GM21825 (cell line): ENCODE measurements at regions not wholly inside any gene's neighbourhood (a gene's known extent, or its start where the extent isn't known, plus 50 kb on each side); places are given as distances from the start of the nearest gene placed in this dataset.
"Not testable (repeated sequence)": the region's sequence is repeated elsewhere in the genome, so short reads cannot be mapped to it uniquely, and the experiment has no call there.

Experiments
- ATAC-seq: cut with Tn5 transposase; IDR thresholded peaks from one replicate; pipeline ENCODE4 v1.9.1; 2021; ENCODE audit warnings: mild to moderate bottlenecking, moderate library complexity; ENCODE audit not compliant: unreplicated experiment

DNA sequence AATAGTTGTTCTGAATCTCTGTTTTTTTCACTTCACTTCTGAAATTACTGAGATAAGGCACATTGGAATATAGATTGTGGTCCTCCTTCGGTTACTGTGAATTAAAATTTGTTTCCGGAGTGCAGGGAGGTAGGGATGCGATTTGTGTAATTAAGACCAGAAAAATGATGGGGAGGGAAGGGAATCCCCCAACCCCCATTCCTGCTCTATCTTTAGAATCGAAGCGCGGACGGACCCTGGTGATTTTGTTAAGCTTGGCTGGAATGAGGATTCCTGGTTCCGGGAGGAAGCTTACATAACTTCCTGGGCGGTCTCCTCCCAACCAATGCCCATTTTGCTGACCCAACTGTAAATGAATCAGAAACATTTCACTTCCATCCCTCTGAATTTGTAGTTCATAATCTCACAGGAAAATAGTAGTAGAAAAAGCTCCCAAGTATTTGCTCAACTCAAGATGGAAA, 220.1 kb upstream of the MSX2 start:
- no peak for ATAC-seq

DNA sequence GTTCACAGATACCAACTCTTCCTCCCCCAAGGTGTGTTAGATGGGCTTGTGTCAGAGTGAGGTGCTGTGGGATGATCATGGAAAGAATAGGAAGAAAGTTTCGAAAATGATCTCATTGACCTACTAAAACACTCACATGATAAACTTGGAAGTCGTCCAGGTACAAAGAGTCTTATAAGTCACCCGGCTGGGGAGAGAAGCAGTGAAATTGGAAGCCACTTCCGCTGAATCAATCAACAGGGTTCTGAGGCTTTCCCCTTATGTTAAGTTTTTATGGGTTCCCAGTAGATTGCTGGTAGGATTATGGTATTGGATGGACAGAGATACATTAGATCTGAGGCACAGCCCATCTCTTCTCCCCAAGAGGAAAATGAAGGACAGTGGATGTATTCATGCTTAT, 218.8 kb upstream of the MSX2 start:
- ATAC-seq: no peak

DNA sequence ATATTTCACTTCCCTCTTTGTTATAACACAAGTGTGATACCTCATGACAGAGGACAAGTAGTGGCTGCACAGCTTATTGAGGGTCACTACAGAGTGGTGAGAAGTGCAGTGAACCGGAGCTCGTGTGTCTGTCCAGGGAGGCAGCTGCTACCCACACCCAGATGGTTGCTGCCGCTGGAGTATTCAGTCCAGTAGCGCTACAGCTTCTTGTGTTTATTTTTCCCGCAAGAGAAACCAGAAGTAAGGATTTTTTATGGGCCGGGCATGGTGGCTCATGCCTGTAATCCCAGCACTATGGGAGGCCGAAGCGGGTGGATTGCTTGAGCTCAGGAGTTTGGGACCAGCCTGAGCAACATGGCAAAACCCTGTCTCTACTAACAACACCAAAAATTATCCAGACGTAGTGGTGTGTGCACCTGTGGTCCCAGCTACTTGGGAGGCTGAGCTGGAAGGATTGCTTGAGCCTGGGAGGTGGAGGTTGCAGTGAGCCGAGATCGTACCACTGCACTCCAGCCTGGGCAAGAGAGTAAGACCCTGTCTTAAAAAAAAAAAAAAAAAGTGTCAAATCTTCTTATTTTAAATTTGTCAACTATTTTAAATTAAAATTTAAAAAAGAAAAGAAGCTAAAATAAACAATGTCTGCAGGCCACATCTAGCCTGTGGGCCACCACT, 213.5 kb upstream of the MSX2 start:
- ATAC-seq: not testable (repeated sequence)

DNA sequence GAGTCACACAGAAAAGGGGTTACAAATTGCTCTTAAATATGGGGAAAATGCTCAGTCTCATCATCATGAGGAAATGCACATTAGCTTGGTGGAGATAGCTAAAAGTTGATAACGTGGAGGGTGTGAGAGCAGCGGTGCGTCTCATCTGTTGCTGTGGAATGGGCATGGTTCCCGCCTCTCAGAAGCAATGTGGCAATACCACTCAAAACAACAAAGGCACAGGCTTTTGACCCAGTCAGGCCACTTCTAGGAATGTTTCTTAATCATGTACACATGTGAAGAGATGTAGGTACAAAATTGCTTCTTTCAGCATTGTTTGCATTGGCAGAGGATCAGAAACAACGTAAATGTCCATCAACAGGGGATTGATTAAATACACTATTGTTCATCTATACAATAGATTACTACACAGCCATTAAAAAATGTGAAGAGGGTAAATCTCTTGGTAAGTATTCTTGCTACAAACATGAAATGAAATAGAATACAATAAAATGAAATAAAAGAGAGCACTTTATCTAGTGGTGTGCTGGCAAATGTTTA, 212.6 kb upstream of the MSX2 start:
- no peak for ATAC-seq

DNA sequence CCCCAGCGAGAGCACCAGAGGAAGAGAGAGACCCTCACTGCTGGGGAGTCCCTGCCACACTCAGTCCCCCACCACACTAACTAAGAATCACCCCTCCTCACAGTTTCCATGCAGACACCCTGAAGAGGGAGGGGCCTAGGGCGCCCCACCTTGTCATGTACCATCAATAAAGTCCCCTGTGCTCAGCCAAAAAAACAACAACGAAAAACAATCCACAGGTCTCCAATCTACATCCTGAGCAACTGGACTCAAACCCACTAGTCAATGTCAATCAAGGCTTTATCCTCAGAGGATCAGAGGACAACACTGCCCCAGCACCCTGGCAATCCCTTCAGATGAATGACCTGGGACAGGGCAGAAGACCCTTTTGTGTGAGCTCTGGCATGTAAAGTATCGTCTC, 210.1 kb upstream of the MSX2 start:
- no peak for ATAC-seq

DNA sequence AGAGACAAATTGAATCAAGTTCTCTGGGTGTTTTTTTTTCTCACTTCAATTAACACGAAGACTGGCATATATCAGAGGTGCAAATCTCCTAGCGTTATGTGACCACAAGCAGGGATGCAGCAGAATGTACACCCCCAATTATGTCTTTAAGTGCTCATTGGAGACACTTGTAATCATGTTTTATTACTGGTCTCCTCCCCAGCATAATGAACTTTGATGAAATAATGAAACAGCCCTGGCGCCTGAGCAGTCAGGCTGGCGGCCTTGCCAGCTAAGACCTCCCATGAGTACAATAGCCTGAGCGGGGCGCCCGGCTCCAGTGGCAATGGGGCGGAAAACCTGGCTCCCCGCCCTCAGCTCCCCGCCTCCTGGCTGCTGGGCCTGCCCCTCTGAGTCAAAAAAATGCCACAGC, 209.4 kb upstream of the MSX2 start:
- no peak for ATAC-seq

DNA sequence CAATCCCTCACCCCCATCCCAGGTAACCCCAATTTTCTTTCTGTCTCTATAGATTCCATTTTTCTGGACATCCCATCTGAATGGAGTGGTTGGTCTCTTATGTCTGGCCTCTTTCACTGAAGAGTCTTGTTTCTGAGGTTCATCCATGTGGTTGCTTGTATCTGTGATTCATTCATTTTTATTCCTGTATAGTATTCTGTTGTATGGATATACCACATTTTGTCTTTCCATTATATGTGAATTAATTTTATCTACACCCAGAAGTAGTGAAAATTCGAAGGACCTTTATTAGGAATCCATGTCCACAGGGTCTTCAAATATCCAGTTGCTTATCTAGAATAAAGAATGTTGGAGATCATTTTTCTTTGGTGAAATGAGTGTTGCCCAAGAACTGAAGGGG, 207.6 kb upstream of the MSX2 start:
- no peak for ATAC-seq

DNA sequence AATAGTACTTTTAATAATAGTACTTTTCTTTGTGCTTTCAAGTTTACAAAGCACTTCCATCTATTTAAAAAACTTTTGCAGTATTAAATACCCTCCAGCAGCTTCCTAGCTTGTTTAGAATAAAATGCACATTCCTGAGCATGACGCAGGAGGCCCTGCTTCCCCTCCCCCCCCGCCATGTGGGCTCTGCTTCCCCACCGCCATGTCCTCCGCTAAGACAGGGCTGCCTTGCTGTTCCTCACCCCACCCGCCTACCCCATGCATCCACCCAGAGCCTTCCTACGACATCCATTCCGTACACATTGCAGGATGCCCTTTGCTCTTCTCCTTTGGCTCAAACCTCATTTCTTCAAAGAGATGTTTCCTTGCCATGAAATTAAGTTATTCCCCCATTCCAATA, 205.9 kb upstream of the MSX2 start:
- ATAC-seq: no peak

DNA sequence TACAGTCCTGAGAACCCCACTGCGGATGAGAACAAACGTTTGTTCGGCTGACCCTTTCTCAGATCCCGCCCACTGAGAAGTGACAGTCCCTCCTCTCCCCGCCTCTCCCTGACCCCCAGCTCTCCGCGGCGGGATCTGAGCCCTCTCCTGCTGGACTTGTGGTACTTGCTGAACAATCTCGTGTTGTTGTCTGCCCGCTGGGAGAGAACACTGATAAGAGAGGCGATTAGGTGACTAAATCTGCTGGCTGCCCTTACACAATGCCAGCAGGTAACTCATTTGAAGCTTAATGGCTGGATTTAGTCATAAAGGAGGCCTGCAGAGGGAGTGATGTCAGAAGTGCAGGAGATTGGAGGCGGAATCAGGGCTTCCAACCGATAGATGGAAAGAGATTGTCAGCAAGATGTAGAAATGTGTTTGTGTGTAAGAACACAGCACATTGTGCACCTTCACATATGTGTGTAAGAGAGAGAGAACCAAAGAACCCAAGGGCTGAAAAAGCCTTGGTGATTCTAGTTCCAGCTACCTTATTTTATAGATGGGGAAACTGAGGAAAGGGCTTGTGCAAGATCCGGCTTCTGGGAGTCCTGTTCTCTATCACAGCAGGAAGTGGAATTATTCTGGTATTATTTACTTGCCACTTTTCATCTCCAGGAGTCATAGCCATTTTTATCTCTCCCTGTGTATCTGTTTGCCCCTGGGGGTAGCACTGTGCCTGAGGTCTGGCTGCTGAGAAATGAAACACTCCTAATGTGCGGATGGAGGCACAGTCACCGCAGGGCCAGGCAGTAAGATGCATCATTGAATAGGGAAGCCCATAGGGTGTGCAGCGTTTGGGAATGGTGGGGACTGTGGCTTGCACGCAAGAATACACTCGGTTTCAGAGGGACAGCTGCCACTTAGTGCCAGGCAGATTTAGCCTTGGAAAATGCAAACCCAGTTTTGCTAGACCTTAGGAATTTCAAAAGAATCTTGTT, 203.7 kb upstream of the MSX2 start:
- ATAC-seq: no peak

DNA sequence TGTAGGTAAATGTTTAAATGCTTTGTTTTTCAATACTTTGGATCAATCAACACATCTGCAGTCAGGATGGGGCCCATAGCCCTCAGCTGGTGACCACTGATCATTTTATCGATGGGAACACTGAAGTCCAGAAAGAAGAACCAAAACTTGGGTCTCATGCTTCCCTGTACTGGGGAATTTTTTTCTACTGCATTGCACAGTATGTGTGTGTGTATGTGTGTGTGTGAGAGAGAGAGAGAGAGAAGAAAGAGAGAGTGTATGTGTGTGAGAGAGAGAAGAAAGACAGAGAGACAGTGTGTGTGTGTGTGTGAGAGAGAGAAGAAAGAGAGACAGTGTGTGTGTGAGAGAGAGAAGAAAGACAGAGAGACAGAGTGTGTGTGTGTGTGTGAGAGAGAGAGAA, 202.9 kb upstream of the MSX2 start:
- no peak for ATAC-seq

DNA sequence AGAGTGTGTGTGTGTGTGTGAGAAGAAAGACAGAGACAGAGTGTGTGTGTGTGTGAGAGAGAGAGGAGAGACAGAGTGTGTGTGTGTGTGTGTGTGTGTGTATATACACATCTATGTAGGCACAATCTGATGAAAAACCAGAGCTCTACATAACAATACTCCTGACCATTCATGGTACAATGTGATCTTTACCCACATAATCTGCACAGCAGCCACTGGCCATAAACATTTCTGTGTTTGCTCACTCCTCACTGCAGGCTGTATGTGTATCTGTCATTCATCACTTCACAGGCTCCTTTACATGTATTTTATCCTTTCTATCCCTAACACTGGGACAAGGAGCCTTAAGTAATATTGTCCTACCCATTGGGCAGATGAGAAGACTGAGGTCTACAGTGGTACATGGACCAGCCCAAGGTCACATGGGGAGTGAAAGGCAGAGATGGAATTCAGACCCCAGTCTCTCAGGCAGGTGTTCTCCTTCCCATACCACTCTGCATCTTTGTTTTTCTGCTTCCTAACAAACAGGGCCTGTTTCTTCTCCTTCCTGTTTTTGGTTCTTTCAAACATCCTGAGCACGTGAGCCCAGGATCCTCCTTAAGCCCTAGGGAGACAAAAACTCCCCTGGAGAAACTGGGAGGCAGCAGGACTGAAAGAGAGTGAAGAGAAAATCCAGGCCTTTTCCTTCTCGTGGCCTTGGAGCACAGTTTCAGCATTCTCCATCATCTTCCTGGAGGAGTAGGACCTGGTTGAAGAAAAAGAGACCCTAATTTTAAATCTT, 201.7 kb upstream of the MSX2 start:
- no peak for ATAC-seq

DNA sequence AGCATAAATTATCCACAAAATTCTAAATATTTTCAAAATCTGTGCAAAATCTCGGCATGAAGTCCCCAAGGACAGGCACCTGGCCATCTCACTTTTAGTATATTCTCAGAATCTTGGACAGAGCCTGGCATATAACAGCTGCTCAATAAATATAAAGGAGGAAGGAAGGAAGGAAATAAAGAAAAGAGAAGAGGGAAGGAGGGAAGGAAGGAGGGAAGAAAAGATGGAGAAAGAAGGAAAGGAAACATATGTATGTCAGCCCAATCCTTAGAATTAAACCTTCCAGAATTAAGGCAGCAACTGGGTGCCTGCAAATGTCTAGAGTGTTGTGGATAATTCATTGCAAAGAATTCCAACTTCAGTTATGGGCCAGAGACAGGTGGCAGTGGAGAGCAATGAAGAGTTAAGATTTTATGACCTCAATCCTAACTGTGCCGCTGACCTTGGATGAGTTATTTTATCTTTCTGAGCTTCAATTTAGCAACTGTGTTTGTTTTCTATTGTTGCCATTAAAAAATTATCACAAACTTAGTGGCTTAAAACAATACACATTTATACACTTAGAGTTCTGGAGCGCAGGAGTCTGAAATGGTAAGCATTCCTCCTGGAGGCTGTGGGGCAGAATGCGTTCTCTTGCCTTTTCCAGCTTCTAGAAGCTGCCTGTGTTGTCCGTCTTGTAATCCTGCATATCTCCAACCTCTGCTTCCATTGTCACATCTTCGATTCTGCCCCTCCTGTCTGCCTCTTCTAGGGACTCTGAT, 200.9 kb upstream of the MSX2 start:
- no peak for ATAC-seq

DNA sequence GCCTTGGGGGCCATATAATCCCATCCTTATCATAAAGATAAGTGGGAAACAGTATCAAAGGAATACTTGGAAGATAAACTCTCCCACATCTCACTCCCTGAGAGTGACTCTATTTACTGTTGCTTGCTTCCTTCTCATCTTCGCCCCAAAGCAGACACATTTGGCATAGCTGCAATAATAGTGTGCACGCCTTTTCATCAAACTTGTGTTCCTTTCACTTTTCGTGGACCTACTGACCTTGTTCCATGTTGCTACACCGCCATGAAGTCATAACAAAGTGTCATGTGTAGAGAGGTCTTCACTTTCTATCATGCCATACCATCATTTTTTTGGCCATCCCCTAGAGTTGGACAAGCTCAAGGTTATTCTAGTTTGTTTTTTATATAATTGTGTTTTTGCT, 200.0 kb upstream of the MSX2 start:
- ATAC-seq: no peak

DNA sequence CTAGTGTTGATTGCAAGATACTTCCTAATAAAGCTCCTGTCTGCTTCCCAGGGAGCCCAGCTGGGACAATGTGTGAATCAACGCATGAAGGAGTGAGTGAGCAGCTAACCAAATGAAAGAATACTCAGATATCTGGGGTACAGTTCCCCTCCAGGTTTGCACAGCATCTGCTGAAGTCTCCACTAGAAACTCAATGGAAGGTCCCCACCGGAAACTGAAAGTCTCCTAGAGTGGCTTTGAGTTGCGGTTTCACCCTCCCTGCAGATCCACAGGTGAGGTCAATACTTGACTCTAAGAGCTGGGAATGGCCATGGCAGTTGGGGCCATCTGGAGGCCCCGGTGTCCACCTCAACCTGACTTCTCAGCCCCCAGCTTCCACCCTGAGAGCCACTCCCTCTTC, 198.2 kb upstream of the MSX2 start:
- no peak for ATAC-seq

DNA sequence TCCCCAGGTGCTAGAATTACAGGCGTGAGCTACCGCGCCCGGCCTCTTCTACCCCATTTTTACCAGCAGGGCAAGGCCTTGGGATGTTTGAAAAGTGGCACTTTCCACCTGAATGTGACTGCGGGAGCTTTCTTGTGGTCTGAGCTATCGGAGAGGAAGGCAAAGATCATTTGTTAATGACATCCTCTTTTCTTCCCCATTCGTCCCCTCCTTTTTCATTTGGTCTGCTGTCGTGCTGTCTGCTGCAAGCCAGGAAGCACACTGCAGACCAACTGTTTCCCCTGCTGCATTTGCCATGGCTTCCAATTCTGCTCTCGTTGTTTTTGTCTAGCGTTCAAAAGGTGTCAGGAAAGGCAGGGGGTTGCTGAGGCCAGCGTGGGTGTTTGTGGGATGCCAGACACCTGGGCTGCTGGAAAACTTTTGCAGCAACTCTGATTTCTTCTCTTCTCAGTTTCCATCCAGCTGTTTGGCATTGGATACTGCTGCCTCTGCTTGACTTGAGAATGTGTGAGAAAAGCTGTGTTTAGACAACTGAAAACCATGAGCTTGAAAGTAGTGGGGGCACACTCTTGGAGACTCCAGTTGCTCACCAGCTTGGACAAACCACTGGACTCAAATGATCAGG, 196.4 kb upstream of the MSX2 start:
- no peak for ATAC-seq

DNA sequence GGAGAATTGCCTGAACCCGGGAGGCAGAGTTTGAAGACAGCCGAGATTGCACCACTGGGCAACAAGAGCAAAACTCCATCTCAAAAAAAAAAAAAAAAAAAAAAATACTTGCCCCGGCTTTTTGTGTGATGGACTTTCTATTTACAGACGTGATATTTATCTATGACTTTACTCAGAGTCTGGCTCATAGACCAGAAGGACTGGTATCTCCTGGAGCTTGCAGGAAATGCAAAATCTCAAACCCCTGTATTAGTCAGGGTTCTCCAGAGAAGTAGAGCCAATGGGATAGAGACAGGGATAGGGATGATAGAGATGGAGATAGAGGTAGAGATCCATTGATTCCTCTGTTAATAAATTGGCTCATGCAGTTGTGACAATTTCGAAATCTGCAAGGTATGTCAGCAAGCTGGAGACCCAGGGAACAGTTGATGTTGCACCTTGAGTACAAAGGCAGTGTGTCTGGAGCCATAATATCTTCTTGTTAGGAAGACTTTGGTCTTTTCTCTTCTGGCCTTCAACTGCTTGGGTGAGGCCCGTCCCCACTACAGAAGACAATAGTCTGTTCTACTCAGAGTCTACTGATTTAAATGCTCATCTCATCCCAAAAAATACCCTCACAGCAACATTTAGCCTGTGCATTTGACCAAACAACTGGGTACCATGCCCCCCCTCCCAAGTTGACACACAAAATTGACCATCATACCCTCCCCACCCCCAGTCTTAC, 195.4 kb upstream of the MSX2 start:
- ATAC-seq: no peak

DNA sequence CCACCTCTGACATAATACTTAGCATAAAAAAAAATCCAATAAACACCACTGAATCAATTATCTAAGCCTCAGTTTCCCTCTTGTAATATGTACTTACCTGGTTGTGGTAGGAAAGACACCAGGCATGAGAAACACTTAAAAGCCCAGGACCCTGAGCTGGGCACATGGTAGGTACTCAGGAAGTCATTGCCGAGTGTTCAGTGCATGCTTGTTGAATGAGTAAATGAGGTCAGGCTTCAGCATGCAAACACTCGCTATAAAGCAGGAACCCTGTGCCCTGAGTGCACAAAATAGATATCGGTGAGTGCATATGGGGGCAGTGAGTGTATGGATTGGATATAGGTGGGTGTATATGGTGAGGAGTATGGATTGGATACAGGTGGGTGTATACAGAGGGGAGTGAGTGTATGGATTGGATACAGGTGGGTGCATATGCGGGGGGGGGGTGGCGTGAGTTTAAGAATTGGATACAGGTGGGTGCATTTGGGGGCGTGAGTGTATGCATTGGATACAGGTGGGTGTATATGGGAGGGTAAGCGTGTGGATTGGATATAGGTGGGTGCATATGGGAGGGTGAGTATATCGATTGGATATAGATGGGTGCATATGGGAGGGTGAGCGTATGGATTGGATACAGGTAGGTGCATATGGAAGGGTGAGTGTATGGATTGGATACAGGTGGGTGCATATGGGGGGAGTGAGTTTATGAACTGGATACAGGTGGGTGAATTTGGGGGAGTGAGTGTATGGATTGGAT, 194.3 kb upstream of the MSX2 start:
- no peak for ATAC-seq

DNA sequence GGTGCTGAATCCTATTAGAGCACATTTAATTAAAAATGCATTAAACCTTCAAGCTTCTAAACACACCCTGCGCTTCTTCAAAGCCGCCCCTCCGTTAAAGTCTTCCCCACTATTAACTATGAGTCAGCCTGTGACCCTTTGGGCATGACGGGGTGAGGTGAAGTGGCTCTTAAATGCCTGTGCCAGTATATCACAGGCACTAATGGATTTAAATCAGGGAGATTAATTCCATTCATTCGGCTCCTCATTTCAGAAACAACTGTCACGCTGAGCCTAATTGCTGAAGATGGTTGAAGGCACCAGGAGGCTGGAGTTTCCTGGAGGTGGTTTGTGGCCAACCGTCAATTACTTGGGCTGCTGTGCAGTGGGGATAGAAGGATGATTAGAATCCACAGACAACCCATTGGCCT, 192.6 kb upstream of the MSX2 start:
- ATAC-seq: no peak
